ENCODE measurements at regions not wholly inside any gene's neighbourhood (a gene's known extent, or its start where the extent isn't known, plus 50 kb on each side); places are given as distances from the start of the nearest gene placed in this dataset.

- Histone ChIP-seq H3K4me2 (ENCODE audit: low read depth, low read length, poor library complexity, severe bottlenecking) (no peak overlapping the region), H3K36me3 (ENCODE audit: low read length) (no peaks in the 10 kb centered on the region), H3K79me2 (ENCODE audit: insufficient read depth, low read length) (no peaks in the 10 kb centered on the region), H3F3A (ENCODE audit: insufficient read depth) (no peaks in the 10 kb centered on the region), H3K27me3 (ENCODE audit: low read length) (no peaks in the 10 kb centered on the region), H3K27ac (ENCODE audit: low read depth, low read length) (no peak overlapping the region), H4K20me1 (ENCODE audit: low read depth, low read length) (no peaks in the 10 kb centered on the region), H3K9me2 (replicated peaks; ENCODE audit: insufficient read depth, low read length) (no peaks in the 10 kb centered on the region), H3K4me3 (ENCODE audit: insufficient read depth, low read length, poor library complexity, severe bottlenecking) (no peak overlapping the region), H3K9me3 (ENCODE audit: insufficient read depth, low read length) (no peaks in the 10 kb centered on the region), H2AFZ (ENCODE audit: low read depth, low read length, severe bottlenecking) (no peak overlapping the region), H3K9ac (ENCODE audit: low read length) (no peak overlapping the region)
- no peak for TF ChIP-seq EZH2phosphoT487 (conservative IDR thresholded peaks at IDR 0.05; ENCODE audit: low read length)
- TF ChIP-seq CTCF (IDR thresholded peaks at IDR 0.05; ENCODE audit: insufficient read depth, low read length, poor library complexity, severe bottlenecking): peak; percentile 35
Measured at GRCh38 chr11:32176223-32176934, 85.5 kb downstream of the RCN1 start.

- no peak overlapping the region for H3K4me2 ChIP-seq (ENCODE audit: low read depth, low read length, poor library complexity, severe bottlenecking)
- H3K79me2 ChIP-seq (ENCODE audit: insufficient read depth, low read length): no peaks in the 10 kb centered on the region
- no peak overlapping the region for H3K4me3 ChIP-seq (ENCODE audit: insufficient read depth, low read length, poor library complexity, severe bottlenecking)
- no peaks in the 10 kb centered on the region for H3K36me3 ChIP-seq (ENCODE audit: low read length)
- no peak overlapping the region for H2AFZ ChIP-seq (ENCODE audit: low read depth, low read length, severe bottlenecking)
- H3K9me2 ChIP-seq (replicated peaks; ENCODE audit: insufficient read depth, low read length): no peaks in the 10 kb centered on the region
- no peaks in the 10 kb centered on the region for H3K27me3 ChIP-seq (ENCODE audit: low read length)
- H3K9ac ChIP-seq (ENCODE audit: low read length): no peak overlapping the region
- no peaks in the 10 kb centered on the region for H3F3A ChIP-seq (ENCODE audit: insufficient read depth)
- H3K27ac ChIP-seq (ENCODE audit: low read depth, low read length): no peak overlapping the region
- no peaks in the 10 kb centered on the region for H4K20me1 ChIP-seq (ENCODE audit: low read depth, low read length)
- TF ChIP-seq EZH2phosphoT487 (conservative IDR thresholded peaks at IDR 0.05; ENCODE audit: low read length) (no peak), CTCF (IDR thresholded peaks at IDR 0.05; ENCODE audit: insufficient read depth, low read length, poor library complexity, severe bottlenecking) (no peak)
- no peaks in the 10 kb centered on the region for H3K9me3 ChIP-seq (ENCODE audit: insufficient read depth, low read length)
Measured at GRCh38 chr11:32178692-32179091, 87.8 kb downstream of the RCN1 start.

GRCh38 chr11:32183512-32183911 lies 92.6 kb downstream of the RCN1 start:
- Histone ChIP-seq H3K79me2 (ENCODE audit: insufficient read depth, low read length) (no peaks in the 10 kb centered on the region), H3K9me3 (ENCODE audit: insufficient read depth, low read length) (no peaks in the 10 kb centered on the region), H3K27ac (ENCODE audit: low read depth, low read length) (no peak overlapping the region), H3K4me2 (ENCODE audit: low read depth, low read length, poor library complexity, severe bottlenecking) (no peak overlapping the region), H3K36me3 (ENCODE audit: low read length) (no peaks in the 10 kb centered on the region), H3K27me3 (ENCODE audit: low read length) (no peaks in the 10 kb centered on the region), H2AFZ (ENCODE audit: low read depth, low read length, severe bottlenecking) (no peak overlapping the region), H3K9ac (ENCODE audit: low read length) (no peak overlapping the region), H3K4me3 (ENCODE audit: insufficient read depth, low read length, poor library complexity, severe bottlenecking) (no peak overlapping the region), H3K9me2 (replicated peaks; ENCODE audit: insufficient read depth, low read length) (no peaks in the 10 kb centered on the region), H3F3A (ENCODE audit: insufficient read depth) (no peaks in the 10 kb centered on the region), H4K20me1 (ENCODE audit: low read depth, low read length) (no peaks in the 10 kb centered on the region)
- TF ChIP-seq CTCF (IDR thresholded peaks at IDR 0.05; ENCODE audit: insufficient read depth, low read length, poor library complexity, severe bottlenecking): no peak
- no peak for TF ChIP-seq EZH2phosphoT487 (conservative IDR thresholded peaks at IDR 0.05; ENCODE audit: low read length)
